ENCODE measurements at regions not wholly inside any gene's neighbourhood (a gene's known extent, or its start where the extent isn't known, plus 50 kb on each side); places are given as distances from the start of the nearest gene placed in this dataset.
A peak's percentile ranks its signal among the peaks of the same experiment; 100 is the strongest.
"Not testable (repeated sequence)": the region's sequence is repeated elsewhere in the genome, so short reads cannot be mapped to it uniquely, and the experiment has no call there.

DNA sequence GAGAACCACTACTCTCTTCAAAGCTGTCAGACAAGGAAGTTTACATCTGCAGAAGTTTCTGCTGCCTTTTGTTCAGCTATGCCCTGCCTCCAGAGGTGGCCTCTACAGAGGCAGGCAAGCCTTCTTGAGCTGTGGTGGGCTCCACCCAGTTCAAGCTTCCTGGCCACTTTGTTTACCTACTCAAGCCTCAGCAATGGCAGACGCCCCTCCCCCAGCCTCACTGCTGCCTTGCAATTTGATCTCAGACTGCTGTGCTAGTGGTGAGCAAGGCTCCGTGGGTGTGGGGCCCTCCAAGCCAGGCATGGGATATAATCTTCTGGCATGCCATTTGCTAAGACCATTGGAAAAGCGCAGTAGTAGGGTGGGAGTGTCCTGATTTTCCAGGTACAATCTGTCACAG, 144.0 kb downstream of the CCNG2 start:
- not testable (repeated sequence) for FAIRE-seq; DNase-seq (ENCODE audit: extremely low spot score, insufficient read length, low read depth)

- DNase-seq (ENCODE audit: extremely low spot score, insufficient read length, low read depth) (no peak), FAIRE-seq (no peak)
Measured at GRCh38 chr4:77305766-77306165, 148.8 kb downstream of the CCNG2 start.

DNA sequence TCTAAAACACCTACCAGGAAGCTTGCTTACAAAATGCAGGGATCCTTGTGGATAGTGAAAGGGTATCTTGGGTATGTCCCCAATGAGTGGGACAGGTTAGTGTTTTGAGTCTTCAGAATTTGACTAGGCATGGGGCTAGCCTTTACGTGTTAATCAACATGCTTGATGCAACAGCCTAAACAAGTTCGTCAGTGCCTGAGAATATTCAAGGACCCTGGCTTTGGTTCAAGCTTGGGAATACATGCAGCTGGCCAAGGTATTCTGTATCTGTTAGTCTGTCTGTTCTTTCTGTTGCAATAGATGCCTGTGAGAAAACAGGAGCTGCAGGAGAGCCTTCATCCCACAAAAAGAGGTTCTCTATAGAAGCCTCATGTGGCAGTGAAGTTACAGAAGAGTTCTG, 149.5 kb downstream of the CCNG2 start:
- DNase-seq (ENCODE audit: extremely low spot score, insufficient read length, low read depth) (no peak), FAIRE-seq (no peak)

DNA sequence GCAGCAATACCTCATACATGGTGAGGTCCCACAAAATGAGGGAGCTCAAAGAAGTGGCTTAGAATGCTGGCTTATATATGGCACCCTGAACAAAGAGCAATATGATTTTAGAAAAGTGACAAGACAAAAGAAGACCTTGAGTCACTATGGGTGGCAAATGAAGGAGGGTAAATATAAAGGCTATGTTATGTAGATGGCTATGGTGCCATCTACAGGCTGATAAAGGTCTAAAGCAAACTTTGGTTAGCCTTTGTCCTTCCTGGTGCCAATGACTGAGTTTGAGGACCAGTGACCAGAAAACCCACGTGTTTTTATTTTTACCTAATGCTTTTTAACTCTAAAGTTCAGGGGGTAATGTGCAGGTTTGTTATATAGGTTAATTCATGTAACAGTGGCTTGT, 151.8 kb downstream of the CCNG2 start:
- DNase-seq (ENCODE audit: extremely low spot score, insufficient read length, low read depth) (peak; percentile 7), FAIRE-seq (peak; percentile 69)

GRCh38 chr4:77309496-77309895, 152.5 kb downstream of the CCNG2 start:
- DNase-seq (ENCODE audit: extremely low spot score, insufficient read length, low read depth), result no peak
- FAIRE-seq, result no peak

- DNase-seq (ENCODE audit: extremely low spot score, insufficient read length, low read depth) (no peak), FAIRE-seq (no peak)
Measured at GRCh38 chr4:77310931-77311330, 153.9 kb downstream of the CCNG2 start.

DNA sequence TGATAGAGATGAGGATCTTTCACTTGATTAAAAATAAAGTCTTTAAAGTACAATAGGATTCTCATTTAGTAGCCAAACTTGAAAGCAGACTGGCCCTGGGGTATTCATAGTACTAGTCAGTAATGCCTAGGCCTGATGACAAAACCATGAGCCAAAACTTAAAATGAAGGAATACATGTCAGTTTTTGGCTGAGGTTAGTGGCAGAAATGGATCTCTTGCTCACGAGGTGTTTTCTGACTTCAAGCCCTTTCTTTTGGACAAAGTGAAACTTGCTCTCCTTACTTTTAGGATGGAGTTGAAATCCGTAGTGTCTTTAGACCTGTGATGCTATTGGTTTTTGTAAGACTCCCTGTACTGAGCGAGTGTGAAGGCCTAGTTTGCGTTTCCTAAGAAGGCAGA, 157.7 kb downstream of the CCNG2 start:
- DNase-seq (ENCODE audit: extremely low spot score, insufficient read length, low read depth), result no peak

GRCh38 chr4:77327151-77327550, 170.1 kb downstream of the CCNG2 start:
- FAIRE-seq, result no peak

More for the DNA sequence above, 157.7 kb downstream of the CCNG2 start:
- no peak for FAIRE-seq

GRCh38 chr4:77332696-77333270, 175.8 kb downstream of the CCNG2 start:
- FAIRE-seq (no peak), DNase-seq (ENCODE audit: extremely low spot score, insufficient read length, low read depth) (no peak)

More at GRCh38 chr4:77327151-77327550, 170.1 kb downstream of the CCNG2 start:
- no peak for DNase-seq (ENCODE audit: extremely low spot score, insufficient read length, low read depth)

DNA sequence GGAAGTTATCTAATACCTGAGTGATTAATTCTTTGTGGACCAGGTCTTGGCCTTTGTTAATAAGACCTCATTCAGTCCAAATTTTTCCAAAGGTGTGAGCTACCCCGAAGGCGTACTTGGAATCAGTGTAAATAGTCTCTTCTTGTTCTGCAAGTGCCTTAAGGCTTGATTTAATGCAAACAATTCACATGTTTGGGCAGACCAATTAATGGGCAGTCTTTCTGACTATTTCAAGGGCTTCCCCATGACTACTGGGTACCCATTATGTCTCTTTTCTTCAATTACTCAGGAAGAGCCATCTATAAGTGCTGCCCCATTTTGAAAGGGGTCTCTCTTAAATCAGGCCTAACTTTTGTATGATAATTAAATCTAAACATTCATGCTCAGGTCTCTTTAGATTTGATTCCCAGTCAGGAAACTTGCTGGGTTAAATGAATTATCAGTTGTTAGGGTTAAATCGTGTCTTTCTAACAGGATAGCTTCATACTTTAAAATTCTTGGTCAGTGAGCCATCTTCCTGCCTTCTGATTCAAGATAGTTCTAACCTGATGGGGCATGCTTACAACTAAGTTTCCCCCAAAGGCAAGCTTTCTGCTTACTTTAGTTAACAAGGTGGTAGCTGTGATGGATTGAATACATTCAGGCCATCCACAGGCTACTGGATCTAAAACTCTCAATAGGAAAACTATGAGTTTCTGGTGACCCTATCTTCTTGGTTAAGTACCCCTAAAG, 179.6 kb downstream of the CCNG2 start:
- FAIRE-seq, result no peak
- DNase-seq (ENCODE audit: extremely low spot score, insufficient read length, low read depth), result no peak

DNA sequence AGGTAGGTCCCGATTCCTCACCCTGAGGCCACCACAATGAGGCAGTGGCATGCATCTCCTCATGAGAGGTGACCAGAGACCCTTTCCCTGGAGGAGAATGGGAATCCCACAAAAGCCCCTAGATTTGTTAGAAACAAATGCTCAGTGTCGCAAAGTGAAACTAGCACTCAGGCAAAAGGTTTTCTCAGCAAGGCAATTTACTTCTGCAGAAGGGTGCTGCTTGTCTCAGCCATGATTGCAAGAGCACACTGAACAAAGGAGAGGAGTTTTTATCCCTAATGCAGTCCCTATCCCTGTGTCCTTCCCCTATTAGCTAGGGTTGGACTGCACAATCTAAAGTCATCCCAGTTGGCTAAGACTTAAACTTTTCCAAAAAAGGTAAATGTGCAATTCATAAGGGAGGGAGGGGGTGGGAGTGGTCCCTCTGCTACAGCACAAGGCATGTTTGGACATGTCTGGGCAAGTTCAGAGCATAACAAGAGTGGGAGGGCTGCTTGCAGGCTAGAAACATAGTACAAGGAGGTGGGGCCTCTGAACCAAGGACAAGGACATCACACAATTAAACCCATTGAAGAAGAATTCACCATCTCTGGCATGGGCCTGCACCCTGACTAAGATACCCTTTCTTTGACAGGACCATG, 185.3 kb downstream of the CCNG2 start:
- FAIRE-seq (no peak), DNase-seq (ENCODE audit: extremely low spot score, insufficient read length, low read depth) (no peak)

- DNase-seq (ENCODE audit: extremely low spot score, insufficient read length, low read depth), result no peak
- FAIRE-seq, result no peak
Measured at GRCh38 chr4:77344001-77344400, 187.0 kb downstream of the CCNG2 start.

- DNase-seq (ENCODE audit: extremely low spot score, insufficient read length, low read depth) (no peak), FAIRE-seq (peak; percentile 24)
Measured at GRCh38 chr4:77344784-77345183, 187.8 kb downstream of the CCNG2 start.

DNA sequence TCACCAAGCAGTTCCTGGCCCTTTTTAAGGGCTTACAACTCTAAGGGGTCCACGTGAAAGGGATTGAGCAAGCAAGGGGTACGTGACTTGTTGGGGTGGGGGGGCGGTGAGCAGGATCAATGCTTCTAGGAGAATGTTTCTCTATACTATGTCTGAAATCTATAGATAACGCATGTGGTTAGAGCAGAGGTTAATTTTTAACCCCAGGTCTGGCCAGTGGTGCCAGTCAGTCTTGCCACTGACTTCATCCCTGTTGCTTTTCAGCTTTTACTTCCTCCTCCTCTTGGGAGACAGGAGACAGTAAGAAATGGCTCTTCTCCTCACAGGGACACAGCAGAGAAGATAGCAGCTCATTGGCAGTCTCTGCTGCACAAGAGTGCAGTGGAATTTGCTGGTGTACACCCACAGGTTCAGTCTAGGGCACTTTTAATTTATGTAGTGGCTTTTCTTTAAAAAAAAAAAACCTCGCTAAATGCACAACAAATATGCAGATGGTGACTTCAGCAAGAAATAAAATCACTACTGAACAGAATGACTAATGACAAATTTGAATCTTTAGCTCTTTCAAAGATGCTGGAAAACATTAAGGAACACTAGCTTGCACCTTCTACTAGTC, 190.5 kb downstream of the CCNG2 start:
- DNase-seq (ENCODE audit: extremely low spot score, insufficient read length, low read depth), result no peak
- peak; percentile 46 for FAIRE-seq

DNA sequence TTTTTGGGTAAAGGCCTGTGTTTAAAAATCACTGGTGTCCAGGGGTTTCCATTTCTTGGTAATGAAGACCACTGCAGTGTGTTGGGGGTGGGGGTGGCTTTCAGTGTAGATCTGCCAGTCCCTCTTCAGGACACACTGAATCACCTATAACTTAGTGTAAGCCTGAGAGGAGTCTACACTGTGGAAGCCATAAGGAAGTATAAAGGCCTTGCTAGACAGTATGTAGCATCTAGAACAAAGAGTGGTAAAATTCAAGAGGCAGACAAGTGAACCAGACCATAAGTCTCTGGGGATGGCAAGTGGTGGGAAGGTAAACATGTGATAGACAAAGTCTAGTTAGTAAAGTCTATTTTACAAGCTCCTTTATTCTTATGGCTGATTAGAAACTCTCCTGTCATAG, 191.8 kb downstream of the CCNG2 start:
- no peak for FAIRE-seq
- DNase-seq (ENCODE audit: extremely low spot score, insufficient read length, low read depth), result no peak

DNA sequence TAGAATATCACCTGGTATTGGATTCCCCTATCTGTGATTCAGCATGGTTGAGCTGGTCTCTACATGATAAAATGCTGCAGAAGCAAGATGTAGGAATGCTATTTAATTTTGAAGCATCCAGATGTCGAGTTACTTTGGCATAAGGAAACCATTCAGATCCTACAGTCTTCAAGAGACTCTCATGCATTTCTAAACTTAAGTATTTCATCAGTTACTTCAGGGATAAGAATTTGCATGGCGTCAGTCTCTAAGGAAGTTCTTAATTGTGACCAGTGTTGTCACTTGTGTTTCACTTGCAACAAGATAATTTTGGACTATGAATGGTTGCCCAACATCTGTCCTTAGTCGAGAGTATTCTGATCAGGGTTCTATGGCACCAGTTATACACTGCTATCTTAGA, 192.4 kb downstream of the CCNG2 start:
- FAIRE-seq (peak; percentile 24), DNase-seq (ENCODE audit: extremely low spot score, insufficient read length, low read depth) (no peak)

DNA sequence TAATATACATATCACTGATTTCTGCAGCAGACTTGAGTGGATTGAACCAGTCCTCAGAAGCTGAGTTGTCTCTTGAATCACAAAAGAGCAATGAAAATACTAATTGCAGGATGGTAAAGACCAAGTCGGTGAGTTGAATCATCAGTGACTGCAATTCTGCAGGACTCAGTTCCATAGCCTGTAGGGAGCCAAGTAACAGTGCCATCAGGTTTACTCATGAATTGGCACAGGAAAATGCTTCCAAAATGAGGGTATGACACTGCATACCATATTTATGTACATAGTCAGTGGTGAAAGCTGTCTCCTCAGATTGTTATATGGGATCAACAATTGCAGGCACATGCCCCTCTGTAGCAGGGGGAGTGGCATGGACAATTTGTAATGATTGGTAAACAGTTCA, 192.8 kb downstream of the CCNG2 start:
- no peak for FAIRE-seq
- no peak for DNase-seq (ENCODE audit: extremely low spot score, insufficient read length, low read depth)

GRCh38 chr4:77352192-77352591, 195.2 kb downstream of the CCNG2 start:
- peak; percentile 5 for FAIRE-seq
- no peak for DNase-seq (ENCODE audit: extremely low spot score, insufficient read length, low read depth)

DNA sequence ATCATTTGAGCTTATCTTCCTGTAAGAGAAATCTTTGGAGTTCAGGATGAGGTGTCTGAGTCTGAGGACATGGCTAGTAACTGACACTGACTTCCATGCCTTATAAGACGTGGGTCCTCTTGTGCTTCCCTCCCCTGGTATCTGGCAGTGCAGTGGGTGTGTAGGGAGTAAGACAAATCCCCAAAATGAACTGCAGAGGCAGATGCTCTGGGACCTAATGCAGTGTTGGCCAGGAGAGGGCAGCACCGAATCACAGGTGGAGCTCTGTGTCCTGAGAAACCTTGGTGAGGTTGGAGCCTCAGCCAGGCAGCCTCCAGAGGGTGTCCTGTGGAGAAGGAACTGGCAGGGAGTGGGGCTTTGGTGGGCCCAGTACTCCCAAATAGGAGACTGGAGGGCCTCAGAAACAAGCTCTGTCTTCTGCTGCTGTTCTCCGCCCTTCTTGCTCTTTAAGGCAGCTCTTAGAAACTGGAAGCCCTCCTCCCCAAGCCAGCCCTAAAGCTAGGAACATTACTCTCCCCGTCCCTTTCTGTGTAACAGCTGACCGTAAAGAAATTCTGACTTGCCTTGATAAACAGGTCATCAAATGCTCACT, 196.8 kb downstream of the CCNG2 start:
- FAIRE-seq, result peak; percentile 97

DNA sequence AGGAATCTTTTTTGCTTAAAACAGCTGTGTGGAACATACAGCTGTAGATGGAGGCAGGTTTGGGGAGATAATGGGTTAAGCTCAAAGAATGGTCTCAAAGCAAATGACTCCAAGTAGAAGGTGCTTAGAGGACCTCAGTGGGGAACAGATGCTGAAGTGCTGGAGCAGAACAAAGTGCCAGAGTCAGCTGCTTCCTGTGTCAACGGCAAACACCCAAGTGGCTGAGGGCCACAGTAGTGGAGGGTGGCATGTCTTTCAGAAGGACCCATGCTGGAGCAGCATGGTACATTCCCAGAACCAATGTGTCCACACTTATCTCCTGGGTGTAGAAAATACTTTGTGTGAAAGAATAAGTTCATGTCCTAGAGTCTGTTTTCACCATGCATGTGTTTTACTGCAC, 197.5 kb downstream of the CCNG2 start:
- peak; percentile 87 for FAIRE-seq
- DNase-seq (ENCODE audit: extremely low spot score, insufficient read length, low read depth), result no peak

More for the DNA sequence above, 196.8 kb downstream of the CCNG2 start:
- not testable (repeated sequence) for DNase-seq (ENCODE audit: extremely low spot score, insufficient read length, low read depth)

DNA sequence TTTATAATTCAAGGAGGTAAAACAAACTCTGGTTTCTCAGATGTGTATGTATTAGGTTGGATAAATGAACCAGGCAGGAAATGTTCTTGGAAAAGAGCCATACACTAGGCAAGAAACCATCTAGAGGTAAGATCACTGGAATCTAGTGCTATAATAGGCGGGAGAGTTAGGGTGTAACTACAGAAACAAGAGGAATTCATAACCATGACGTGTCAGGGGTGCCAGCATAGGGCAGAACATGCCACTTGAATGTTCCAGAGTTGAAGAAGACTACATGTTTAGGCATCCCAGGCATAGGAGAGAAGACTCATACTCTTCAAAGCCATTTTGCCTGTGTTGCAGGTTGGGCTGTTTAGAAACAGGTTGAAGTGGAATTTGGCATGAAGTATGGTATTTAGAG, 198.7 kb downstream of the CCNG2 start:
- DNase-seq (ENCODE audit: extremely low spot score, insufficient read length, low read depth) (no peak), FAIRE-seq (no peak)
